HepG2 (cell line): ENCODE measurements at regions not wholly inside any gene's neighbourhood (a gene's known extent, or its start where the extent isn't known, plus 50 kb on each side); places are given as distances from the start of the nearest gene placed in this dataset.

ENCODE experiments used
- BATF2 ChIP-seq: sonication (generic); formaldehyde crosslinking; IDR thresholded peaks from 2 replicates; pipeline ENCODE4 v1.8.0; 2022; ENCODE audit warnings: mild to moderate bottlenecking, missing genetic modification reagents, moderate library complexity
- CHD4 ChIP-seq: fragments of 200-600 bp; sonication (generic); IDR thresholded peaks from 2 replicates; pipeline ENCODE4 v1.7.0; 2017; ENCODE audit warnings: mild to moderate bottlenecking, low read length, borderline replicate concordance
- CREBL2 ChIP-seq: sonication (generic); formaldehyde crosslinking; IDR thresholded peaks from 2 replicates; pipeline ENCODE4 v1.8.1; 2023; ENCODE audit warnings: missing genetic modification reagents, mild to moderate bottlenecking, borderline replicate concordance
- GABPB1 ChIP-seq: IDR thresholded peaks from 2 replicates; pipeline ENCODE4 v1.6.1; 2016; ENCODE audit warnings: mild to moderate bottlenecking, missing genetic modification reagents, moderate library complexity, missing compliant biosample characterization
- HNRNPLL ChIP-seq: fragments of 200-400 bp; formaldehyde crosslinking; IDR thresholded peaks from 2 replicates; pipeline ENCODE4 v1.6.1; 2017; ENCODE audit warnings: mild to moderate bottlenecking, low read depth, low read length; ENCODE audit not compliant: poor library complexity, severe bottlenecking
- PAXIP1 ChIP-seq: sonication (generic); formaldehyde crosslinking; conservative IDR thresholded peaks from 2 replicates; pipeline ENCODE4 v1.4.0; 2020; ENCODE audit warnings: mild to moderate bottlenecking, missing genetic modification reagents, moderate library complexity
- REST ChIP-seq, 2 experiments: IDR thresholded peaks; 2 replicates each; pipeline ENCODE4 v1.6.1; 2011 to 2012; ENCODE audit warnings: low read length in 2 of 2, borderline replicate concordance in 1 of 2, low read depth in 1 of 2, mild to moderate bottlenecking in 1 of 2, moderate library complexity in 1 of 2
- TMF1 ChIP-seq: sonication (generic); formaldehyde crosslinking; IDR thresholded peaks from 2 replicates; pipeline ENCODE4 v1.8.1; 2022; ENCODE audit warnings: low read depth, missing genetic modification reagents
- ZKSCAN5 ChIP-seq: sonication (generic); formaldehyde crosslinking; IDR thresholded peaks from 2 replicates; pipeline ENCODE4 v1.5.1; 2020; ENCODE audit warnings: mild to moderate bottlenecking, missing genetic modification reagents
- ZNF329 ChIP-seq: sonication (generic); formaldehyde crosslinking; IDR thresholded peaks from 2 replicates; pipeline ENCODE4 v1.9.0; 2021; ENCODE audit warnings: low read depth, mild to moderate bottlenecking, missing genetic modification reagents
- ZNF530 ChIP-seq: sonication (generic); formaldehyde crosslinking; IDR thresholded peaks from 2 replicates; pipeline ENCODE4 v1.5.0; 2020; ENCODE audit warnings: low read depth, mild to moderate bottlenecking, missing genetic modification reagents
- ZNF704 ChIP-seq: sonication (generic); formaldehyde crosslinking; IDR thresholded peaks from 2 replicates; pipeline ENCODE4 v1.8.1; 2023; ENCODE audit warnings: mild to moderate bottlenecking, inconsistent platforms, moderate library complexity, missing genetic modification reagents, borderline replicate concordance
- ZNF709 ChIP-seq: sonication (generic); formaldehyde crosslinking; IDR thresholded peaks from 2 replicates; pipeline ENCODE4 v1.5.0; 2020; ENCODE audit warnings: mild to moderate bottlenecking, missing genetic modification reagents
- ZNF775 ChIP-seq: sonication (generic); formaldehyde crosslinking; IDR thresholded peaks from 2 replicates; pipeline ENCODE4 v1.4.0; 2020; ENCODE audit warnings: missing genetic modification reagents, mild to moderate bottlenecking, moderate library complexity, borderline replicate concordance
- ZSCAN25 ChIP-seq: sonication (generic); formaldehyde crosslinking; IDR thresholded peaks from 2 replicates; pipeline ENCODE4 v1.8.0; 2022; ENCODE audit warnings: mild to moderate bottlenecking, missing genetic modification reagents

GRCh38 chr6:63391203-63391970 is 71.6 kb upstream of the LGSN start (continued):
- TF ChIP-seq PAXIP1 (CRISPR knock-in tag) (peak; percentile 100), ZKSCAN5 (CRISPR knock-in tag) (no peak), TMF1 (CRISPR knock-in tag) (peak; percentile 65; the same call in 1 of the 2 replicates), ZNF530 (CRISPR knock-in tag) (no peak), HNRNPLL (no peak), CREBL2 (CRISPR knock-in tag) (no peak), ZNF709 (CRISPR knock-in tag) (0 out of 2 replicates have a peak, but pooled peaks have one; percentile 55), ZNF775 (CRISPR knock-in tag) (no peak), GABPB1 (no peak), REST (IDR thresholded peaks at IDR 0.05; ENCODE audit: borderline replicate concordance in 1 of 2, low read depth in 1 of 2, low read length in 2 of 2) (peak in 1 of 2 experiments; percentile 69; a peak in 1 of 4 replicates), ZNF704 (CRISPR knock-in tag) (no peak; the same call in 1 of the 2 replicates), ZSCAN25 (CRISPR knock-in tag) (peak; percentile 50; the same call in 1 of the 2 replicates), ZNF329 (CRISPR knock-in tag) (no peak; the same call in 1 of the 2 replicates), BATF2 (no peak), CHD4 (peak; percentile 42; the same call in 1 of the 2 replicates)
